ENCODE measurements at regions not wholly inside any gene's neighbourhood (a gene's known extent, or its start where the extent isn't known, plus 50 kb on each side); places are given as distances from the start of the nearest gene placed in this dataset.

DNA sequence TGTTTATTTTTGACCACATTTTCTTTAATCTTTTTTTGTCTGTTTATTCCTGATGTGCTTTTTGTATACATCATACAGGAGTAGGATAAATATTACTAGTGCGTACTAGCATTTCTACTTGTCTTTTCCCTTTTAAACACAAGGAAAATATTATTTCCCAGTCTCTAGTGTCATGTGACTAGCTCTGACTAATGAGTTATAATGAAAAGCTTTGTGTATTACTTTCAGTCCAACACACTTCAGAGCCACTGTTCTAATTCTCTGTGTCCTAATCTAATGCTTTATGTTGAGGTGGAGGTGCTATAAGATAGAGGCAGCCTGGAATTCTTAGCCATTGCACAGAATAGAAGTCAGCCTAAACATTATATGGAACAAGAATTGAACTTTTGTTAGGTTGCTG is 65.0 kb upstream of the RAB18 start:
- H3K9me3 ChIP-seq, result no peaks in the 10 kb centered on the region
- WGBS, 2 donors, result 80 to 88% methylated on average over 1 of the region's 1 CpG
- TF ChIP-seq, protein P1, sequence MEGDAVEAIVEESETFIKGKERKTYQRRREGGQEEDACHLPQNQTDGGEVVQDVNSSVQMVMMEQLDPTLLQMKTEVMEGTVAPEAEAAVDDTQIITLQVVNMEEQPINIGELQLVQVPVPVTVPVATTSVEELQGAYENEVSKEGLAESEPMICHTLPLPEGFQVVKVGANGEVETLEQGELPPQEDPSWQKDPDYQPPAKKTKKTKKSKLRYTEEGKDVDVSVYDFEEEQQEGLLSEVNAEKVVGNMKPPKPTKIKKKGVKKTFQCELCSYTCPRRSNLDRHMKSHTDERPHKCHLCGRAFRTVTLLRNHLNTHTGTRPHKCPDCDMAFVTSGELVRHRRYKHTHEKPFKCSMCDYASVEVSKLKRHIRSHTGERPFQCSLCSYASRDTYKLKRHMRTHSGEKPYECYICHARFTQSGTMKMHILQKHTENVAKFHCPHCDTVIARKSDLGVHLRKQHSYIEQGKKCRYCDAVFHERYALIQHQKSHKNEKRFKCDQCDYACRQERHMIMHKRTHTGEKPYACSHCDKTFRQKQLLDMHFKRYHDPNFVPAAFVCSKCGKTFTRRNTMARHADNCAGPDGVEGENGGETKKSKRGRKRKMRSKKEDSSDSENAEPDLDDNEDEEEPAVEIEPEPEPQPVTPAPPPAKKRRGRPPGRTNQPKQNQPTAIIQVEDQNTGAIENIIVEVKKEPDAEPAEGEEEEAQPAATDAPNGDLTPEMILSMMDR (IDR thresholded peaks at IDR 0.05), result no peak
- no peak for TF ChIP-seq POLR2AphosphoS5 (IDR thresholded peaks at IDR 0.05)
- no peak for TF ChIP-seq EP300 (IDR thresholded peaks at IDR 0.05)
- no peak for TF ChIP-seq POLR2A (IDR thresholded peaks at IDR 0.05)
- H3K27ac ChIP-seq, result no peak overlapping the region
- no peaks in the 10 kb centered on the region for H3K36me3 ChIP-seq
- intact Hi-C loops (cut with DNase I), result no loop called here
- no peaks in the 10 kb centered on the region for H3K27me3 ChIP-seq
- DNase-seq, result no peak
- H3K4me1 ChIP-seq, result peaks cover 0 to 26% (median 11%) of the 10 kb centered on the region in 4 donors
- no peak overlapping the region for H3K4me3 ChIP-seq

DNA sequence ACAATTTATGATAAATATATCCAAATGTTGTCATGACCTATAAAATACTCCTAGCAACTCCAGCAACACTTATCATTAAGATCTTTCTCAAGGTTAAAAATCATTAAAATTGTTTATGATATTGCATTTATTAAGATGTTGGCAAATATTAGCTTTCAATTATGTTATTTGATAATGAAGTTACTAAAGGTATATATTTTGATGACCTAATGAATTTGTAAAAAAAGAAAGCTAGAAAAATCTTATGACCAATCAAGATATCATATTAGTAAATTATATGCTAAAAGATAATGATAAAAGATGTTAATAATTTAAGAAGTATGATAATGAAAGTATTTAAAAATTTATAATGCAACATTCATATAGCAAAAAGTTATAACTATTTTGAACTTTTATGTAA is 66.3 kb upstream of the RAB18 start:
- TF ChIP-seq EP300 (IDR thresholded peaks at IDR 0.05), result no peak
- TF ChIP-seq POLR2A (IDR thresholded peaks at IDR 0.05), result no peak
- TF ChIP-seq, protein P1 (IDR thresholded peaks at IDR 0.05), result no peak
- TF ChIP-seq POLR2AphosphoS5 (IDR thresholded peaks at IDR 0.05), result no peak
- H3K27ac ChIP-seq, result no peak overlapping the region
- intact Hi-C loops (cut with DNase I), result no loop called here
- H3K9me3 ChIP-seq, result no peaks in the 10 kb centered on the region
- no peaks in the 10 kb centered on the region for H3K27me3 ChIP-seq
- peaks cover 0 to 26% (median 11%) of the 10 kb centered on the region in 4 donors for H3K4me1 ChIP-seq
- no peak for DNase-seq
- H3K36me3 ChIP-seq, result no peaks in the 10 kb centered on the region
- H3K4me3 ChIP-seq, result no peak overlapping the region

DNA sequence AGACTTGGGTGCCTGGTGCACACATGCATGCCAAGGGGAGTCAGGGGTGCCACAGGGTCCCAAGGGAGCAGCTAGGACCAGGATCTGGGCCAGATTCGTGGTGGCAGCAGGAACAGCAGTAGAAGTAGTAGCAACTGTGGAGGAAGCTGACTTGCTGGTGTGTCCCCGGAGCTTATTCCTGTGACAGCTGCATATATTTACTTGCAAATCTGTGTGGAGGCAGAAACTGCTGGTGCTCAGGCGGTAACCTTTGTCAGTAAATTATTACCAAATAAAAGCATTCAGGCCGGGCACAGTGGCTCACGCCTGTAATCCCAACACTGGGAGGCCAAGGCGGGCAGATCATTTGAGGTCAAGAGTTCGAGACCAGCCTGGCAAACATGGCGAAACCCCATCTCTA is 67.4 kb upstream of the RAB18 start:
- no peaks in the 10 kb centered on the region for H3K9me3 ChIP-seq
- H3K27ac ChIP-seq, result no peak overlapping the region
- peaks cover 0 to 26% (median 11%) of the 10 kb centered on the region in 4 donors for H3K4me1 ChIP-seq
- WGBS, 2 donors, result 40 to 77% methylated on average over 8 of the region's 8 CpGs
- no peaks in the 10 kb centered on the region for H3K27me3 ChIP-seq
- no peaks in the 10 kb centered on the region for H3K36me3 ChIP-seq
- intact Hi-C loops (cut with DNase I), result no loop called here
- H3K4me3 ChIP-seq, result no peak overlapping the region
- TF ChIP-seq, protein P1 (IDR thresholded peaks at IDR 0.05), result no peak
- TF ChIP-seq EP300 (IDR thresholded peaks at IDR 0.05) (no peak), POLR2AphosphoS5 (IDR thresholded peaks at IDR 0.05) (no peak), POLR2A (IDR thresholded peaks at IDR 0.05) (no peak)
- DNase-seq, result no peak

DNA sequence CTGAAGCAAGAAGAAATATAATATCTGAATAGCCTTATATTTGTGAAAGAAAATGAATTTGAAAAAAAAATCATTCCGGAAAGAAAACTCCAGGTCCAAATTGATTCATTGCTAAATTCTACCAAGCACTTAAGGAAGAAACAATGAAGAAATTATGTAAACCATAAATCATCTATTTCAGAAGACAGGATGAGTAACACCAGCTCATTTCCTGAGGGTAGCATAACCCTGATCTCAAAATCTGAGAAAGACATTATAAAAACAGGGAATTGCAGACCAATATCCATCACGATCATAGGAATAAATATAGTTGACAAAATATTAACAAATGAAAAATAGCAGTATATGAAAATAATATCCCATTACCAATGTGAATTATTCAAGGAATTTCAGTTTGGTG is 70.1 kb upstream of the RAB18 start:
- 89 to 93% methylated on average over 2 of the region's 2 CpGs for WGBS, 2 donors
- no peaks in the 10 kb centered on the region for H3K36me3 ChIP-seq
- TF ChIP-seq EP300 (IDR thresholded peaks at IDR 0.05) (no peak), POLR2AphosphoS5 (IDR thresholded peaks at IDR 0.05) (no peak), POLR2A (IDR thresholded peaks at IDR 0.05) (no peak)
- TF ChIP-seq, protein P1 (IDR thresholded peaks at IDR 0.05), result no peak
- no peak overlapping the region for H3K27ac ChIP-seq
- no peaks in the 10 kb centered on the region for H3K9me3 ChIP-seq
- no peak overlapping the region for H3K4me3 ChIP-seq
- DNase-seq, result no peak
- intact Hi-C loops (cut with DNase I), result no loop called here
- H3K27me3 ChIP-seq, result no peaks in the 10 kb centered on the region
- peaks cover 0 to 3% (median 0%) of the 10 kb centered on the region in 4 donors for H3K4me1 ChIP-seq

DNA sequence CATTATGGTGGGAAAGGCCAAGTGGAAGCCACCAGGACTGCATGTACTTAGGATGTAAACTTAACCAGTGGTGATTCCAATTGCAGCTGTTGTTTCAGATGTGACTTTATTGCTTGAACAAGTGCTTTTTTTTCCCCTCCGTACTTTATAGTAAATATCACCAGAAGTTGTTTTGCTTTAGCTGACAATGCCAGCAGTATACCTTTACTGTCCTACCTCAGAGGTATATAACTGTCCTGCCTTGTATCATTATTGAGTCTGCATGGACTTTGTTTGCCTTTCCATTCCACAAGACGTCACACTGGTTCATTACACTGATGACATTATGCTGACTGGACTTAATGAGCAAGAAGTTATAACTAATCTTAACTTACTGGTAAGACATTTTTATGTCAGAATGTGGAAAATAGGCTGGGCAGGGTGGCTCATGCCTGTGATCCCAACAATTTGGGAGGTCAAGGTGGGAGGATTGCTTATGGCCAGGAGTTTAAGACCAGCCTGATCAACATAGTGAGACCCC is 77.1 kb upstream of the RAB18 start:
- Histone ChIP-seq H3K27me3 (no peaks in the 10 kb centered on the region), H3K4me3 (no peak overlapping the region), H3K36me3 (no peaks in the 10 kb centered on the region), H3K27ac (no peak overlapping the region), H3K9me3 (no peaks in the 10 kb centered on the region), H3K4me1 (no peaks in the 10 kb centered on the region)
- WGBS, 2 donors, result 34 to 65% methylated on average over 2 of the region's 2 CpGs
- TF ChIP-seq EP300 (IDR thresholded peaks at IDR 0.05), result no peak
- no peak for TF ChIP-seq POLR2AphosphoS5 (IDR thresholded peaks at IDR 0.05)
- intact Hi-C loops (cut with DNase I), result no loop called here
- DNase-seq, result no peak
